ENCODE measurements at regions not wholly inside any gene's neighbourhood (a gene's known extent, or its start where the extent isn't known, plus 50 kb on each side); places are given as distances from the start of the nearest gene placed in this dataset.

DNA sequence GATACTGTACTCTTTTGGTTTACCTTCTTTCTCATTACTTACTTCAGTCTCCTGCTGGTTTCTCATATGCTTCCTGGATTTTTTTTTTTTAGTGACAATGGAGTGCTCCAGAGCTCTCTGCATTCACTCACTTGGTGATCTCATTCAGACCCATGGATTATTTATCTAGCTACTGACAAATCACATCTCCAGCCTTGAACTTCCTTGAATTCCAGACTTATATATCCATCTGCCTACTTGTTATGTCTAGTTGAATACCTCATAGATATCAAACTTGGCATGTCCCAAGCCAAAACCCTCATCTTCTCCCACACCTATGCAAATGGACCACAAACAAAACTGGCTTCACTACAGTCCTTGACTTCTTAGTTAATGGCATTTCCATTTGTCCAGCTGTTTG lies 234.7 kb upstream of the ZPLD1 start:
- Histone ChIP-seq H3K36me3 (replicated peaks; ENCODE audit: insufficient read depth, low read depth) (no peaks in the 10 kb centered on the region), H3K4me3 (no peak overlapping the region), H3K9me3 (ENCODE audit: low read depth) (no peaks in the 10 kb centered on the region), H4K20me1 (ENCODE audit: insufficient read depth, poor library complexity, severe bottlenecking) (no peaks in the 10 kb centered on the region), H3K4me1 (ENCODE audit: insufficient read depth) (peaks cover 3% of the 10 kb centered on the region), H3K79me2 (no peaks in the 10 kb centered on the region), H3K9me2 (replicated peaks; ENCODE audit: insufficient read depth) (no peaks in the 10 kb centered on the region), H3K4me2 (no peak overlapping the region), H3K27ac (no peak overlapping the region), H3K27me3 (no peaks in the 10 kb centered on the region), H2AFZ (no peak overlapping the region)
- no peak for DNase-seq (ENCODE audit: low spot score)
- TF ChIP-seq EZH2phosphoT487 (IDR thresholded peaks at IDR 0.05; ENCODE audit: low read depth, severe bottlenecking, unreplicated experiment) (no peak), EZH2 (IDR thresholded peaks at IDR 0.05; ENCODE audit: borderline replicate concordance) (no peak), CTCF (IDR thresholded peaks at IDR 0.05; ENCODE audit: poor library complexity) (no peak)

DNA sequence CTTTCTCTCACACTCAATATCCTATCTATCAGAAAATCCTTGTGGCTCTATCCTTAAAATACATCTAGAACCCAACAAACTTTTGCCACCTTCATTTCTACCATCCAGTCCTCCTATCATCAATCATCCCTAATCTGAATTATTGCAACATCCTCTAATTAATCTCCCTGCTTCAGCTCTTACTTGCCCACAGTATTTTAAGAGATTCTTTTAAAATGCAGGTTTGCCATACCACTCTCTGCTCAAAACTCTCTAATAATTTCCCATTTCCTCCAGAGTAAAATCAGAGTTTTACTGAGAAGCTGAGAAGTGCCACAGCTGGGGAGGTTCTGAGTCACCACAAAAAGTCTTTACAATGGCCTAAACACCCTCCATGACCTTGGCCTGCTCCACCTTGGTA lies 234.3 kb upstream of the ZPLD1 start:
- no peaks in the 10 kb centered on the region for H3K27me3 ChIP-seq
- no peaks in the 10 kb centered on the region for H3K9me2 ChIP-seq (replicated peaks; ENCODE audit: insufficient read depth)
- DNase-seq (ENCODE audit: low spot score) = no peak
- no peak overlapping the region for H3K4me3 ChIP-seq
- H3K36me3 ChIP-seq (replicated peaks; ENCODE audit: insufficient read depth, low read depth) = no peaks in the 10 kb centered on the region
- H3K27ac ChIP-seq = no peak overlapping the region
- no peaks in the 10 kb centered on the region for H3K79me2 ChIP-seq
- no peak overlapping the region for H3K4me2 ChIP-seq
- no peaks in the 10 kb centered on the region for H3K4me1 ChIP-seq (ENCODE audit: insufficient read depth)
- H3K9me3 ChIP-seq (ENCODE audit: low read depth) = no peaks in the 10 kb centered on the region
- no peak for TF ChIP-seq EZH2 (IDR thresholded peaks at IDR 0.05; ENCODE audit: borderline replicate concordance)
- no peak for TF ChIP-seq EZH2phosphoT487 (IDR thresholded peaks at IDR 0.05; ENCODE audit: low read depth, severe bottlenecking, unreplicated experiment)
- no peak for TF ChIP-seq CTCF (IDR thresholded peaks at IDR 0.05; ENCODE audit: poor library complexity)
- no peaks in the 10 kb centered on the region for H4K20me1 ChIP-seq (ENCODE audit: insufficient read depth, poor library complexity, severe bottlenecking)
- H2AFZ ChIP-seq = no peak overlapping the region

GRCh38 chr3:102205647-102206046 lies 229.2 kb upstream of the ZPLD1 start:
- no peak overlapping the region for H2AFZ ChIP-seq
- 100% methylated on average over 1 of the region's 1 CpG for WGBS (ENCODE audit: low lambda C conversion rate, missing lambda C conversion rate)

More at GRCh38 chr3:102205647-102206046, 229.2 kb upstream of the ZPLD1 start:
- TF ChIP-seq CTCF (IDR thresholded peaks at IDR 0.05; ENCODE audit: poor library complexity) (no peak), EZH2phosphoT487 (IDR thresholded peaks at IDR 0.05; ENCODE audit: low read depth, severe bottlenecking, unreplicated experiment) (no peak), EZH2 (IDR thresholded peaks at IDR 0.05; ENCODE audit: borderline replicate concordance) (no peak)
- Histone ChIP-seq H3K4me2 (no peak overlapping the region), H3K9me3 (ENCODE audit: low read depth) (no peaks in the 10 kb centered on the region), H3K4me1 (ENCODE audit: insufficient read depth) (peaks cover 5% of the 10 kb centered on the region), H3K27ac (no peak overlapping the region), H3K79me2 (no peaks in the 10 kb centered on the region), H3K27me3 (no peaks in the 10 kb centered on the region), H3K36me3 (replicated peaks; ENCODE audit: insufficient read depth, low read depth) (no peaks in the 10 kb centered on the region), H3K4me3 (no peak overlapping the region), H4K20me1 (ENCODE audit: insufficient read depth, poor library complexity, severe bottlenecking) (no peaks in the 10 kb centered on the region), H3K9me2 (replicated peaks; ENCODE audit: insufficient read depth) (no peaks in the 10 kb centered on the region)
- DNase-seq (ENCODE audit: low spot score) = no peak
